HEK293T (cell line): ENCODE measurements at regions not wholly inside any gene's neighbourhood (a gene's known extent, or its start where the extent isn't known, plus 50 kb on each side); places are given as distances from the start of the nearest gene placed in this dataset.

Source experiments
- CTCF ChIA-PET: fragments of 350-600 bp; formaldehyde crosslinking; extraction: SDS; loops from one replicate; lab custom pipeline; 2021; ENCODE audit warnings: antibody characterized with exemption, inconsistent platforms; lab: Yijun Ruan, JAX
- POLR2A ChIA-PET: fragments of 350-600 bp; formaldehyde crosslinking; extraction: SDS; loops from one replicate; lab custom pipeline; 2020; ENCODE audit warnings: antibody characterized with exemption, inconsistent platforms; lab: Yijun Ruan, JAX
- DNase-seq: peaks from one replicate; pipeline ENCODE4 v3.0.0; 2012; ENCODE audit warnings: mixed read lengths; ENCODE audit errors: extremely low spot score
- ARNT ChIP-seq: fragments of 450-650 bp; IDR thresholded peaks from 2 replicates; pipeline ENCODE4 v1.6.1; 2017; ENCODE audit warnings: mild to moderate bottlenecking
- BHLHE40 ChIP-seq: fragments of 450-650 bp; IDR thresholded peaks from 2 replicates; pipeline ENCODE4 v1.6.1; 2016; ENCODE audit warnings: mild to moderate bottlenecking, moderate library complexity, borderline replicate concordance
- CTBP1 ChIP-seq: fragments of 450-650 bp; IDR thresholded peaks from 2 replicates; pipeline ENCODE4 v1.6.1; 2016; ENCODE audit warnings: borderline replicate concordance
- ELF4 ChIP-seq: fragments of 450-650 bp; IDR thresholded peaks from 2 replicates; pipeline ENCODE4 v1.6.1; 2017; ENCODE audit warnings: antibody characterized with exemption
- FOXA1 ChIP-seq: fragments of 450-650 bp; IDR thresholded peaks from 2 replicates; pipeline ENCODE4 v1.6.1; 2016; ENCODE audit warnings: mild to moderate bottlenecking
- FOXK2 ChIP-seq: fragments of 450-650 bp; IDR thresholded peaks from 2 replicates; pipeline ENCODE4 v1.6.1; 2016; ENCODE audit warnings: mild to moderate bottlenecking
- FOXM1 ChIP-seq: fragments of 450-650 bp; IDR thresholded peaks from 2 replicates; pipeline ENCODE4 v1.6.1; 2017; ENCODE audit warnings: mild to moderate bottlenecking, borderline replicate concordance
- HDGF ChIP-seq: fragments of 450-650 bp; IDR thresholded peaks from 2 replicates; pipeline ENCODE4 v1.6.1; 2017; ENCODE audit warnings: antibody characterized with exemption, borderline replicate concordance
- L3MBTL2 ChIP-seq: fragments of 450-650 bp; conservative IDR thresholded peaks from 2 replicates; pipeline ENCODE4 v1.6.1; 2016; ENCODE audit warnings: mild to moderate bottlenecking
- LEF1 ChIP-seq: fragments of 450-650 bp; IDR thresholded peaks from 2 replicates; pipeline ENCODE4 v1.6.1; 2017; ENCODE audit warnings: mild to moderate bottlenecking, borderline replicate concordance
- NFRKB ChIP-seq: fragments of 450-650 bp; IDR thresholded peaks from 2 replicates; pipeline ENCODE4 v1.6.1; 2016; ENCODE audit warnings: mild to moderate bottlenecking, moderate library complexity
- SP1 ChIP-seq: fragments of 450-650 bp; IDR thresholded peaks from 2 replicates; pipeline ENCODE4 v1.6.1; 2017
- SUZ12 ChIP-seq: fragments of 450-650 bp; IDR thresholded peaks from 2 replicates; pipeline ENCODE4 v1.6.1; 2016; ENCODE audit warnings: mild to moderate bottlenecking
- TARDBP ChIP-seq: fragments of 450-650 bp; IDR thresholded peaks from 2 replicates; pipeline ENCODE4 v1.6.1; 2016
- ZNF384 ChIP-seq: fragments of 450-650 bp; IDR thresholded peaks from 2 replicates; pipeline ENCODE4 v1.6.1; 2016
- TF ChIP-seq, protein P1 (sequence below): fragments of 450-650 bp; IDR thresholded peaks from 2 replicates; pipeline ENCODE4 v1.6.1; 2016

DNA sequence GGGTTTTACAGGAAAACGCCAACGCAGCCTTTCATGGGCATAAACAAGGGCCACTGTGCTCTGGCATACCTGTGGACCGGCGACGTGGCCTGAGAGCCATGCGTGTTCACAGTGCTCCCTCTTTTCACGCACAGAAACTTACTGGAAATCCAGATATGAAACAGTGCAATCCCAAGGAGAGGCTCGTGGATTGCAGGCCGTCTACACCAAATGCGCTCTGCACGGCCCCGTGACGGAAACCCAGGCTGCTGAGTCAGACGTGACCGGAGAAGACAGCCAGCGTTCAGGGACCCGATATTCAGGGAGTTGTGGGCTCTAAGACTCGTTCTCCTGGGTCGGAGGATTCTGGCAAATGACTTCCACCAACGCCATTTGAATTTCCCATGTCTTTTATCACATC, 129.2 kb downstream of the FOXL1 start:
- ChIA-PET POLR2A (no interaction called here), CTCF (no interaction called here)
- no peak for DNase-seq
- TF ChIP-seq, protein P1, sequence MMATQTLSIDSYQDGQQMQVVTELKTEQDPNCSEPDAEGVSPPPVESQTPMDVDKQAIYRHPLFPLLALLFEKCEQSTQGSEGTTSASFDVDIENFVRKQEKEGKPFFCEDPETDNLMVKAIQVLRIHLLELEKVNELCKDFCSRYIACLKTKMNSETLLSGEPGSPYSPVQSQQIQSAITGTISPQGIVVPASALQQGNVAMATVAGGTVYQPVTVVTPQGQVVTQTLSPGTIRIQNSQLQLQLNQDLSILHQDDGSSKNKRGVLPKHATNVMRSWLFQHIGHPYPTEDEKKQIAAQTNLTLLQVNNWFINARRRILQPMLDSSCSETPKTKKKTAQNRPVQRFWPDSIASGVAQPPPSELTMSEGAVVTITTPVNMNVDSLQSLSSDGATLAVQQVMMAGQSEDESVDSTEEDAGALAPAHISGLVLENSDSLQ = no peak
- TF ChIP-seq SP1 (no peak), BHLHE40 (no peak), ELF4 (no peak), ARNT (no peak), LEF1 (no peak), L3MBTL2 (no peak), SUZ12 (no peak), ZNF384 (no peak), TARDBP (no peak), FOXK2 (no peak), FOXM1 (no peak), NFRKB (no peak), HDGF (no peak), CTBP1 (no peak), FOXA1 (no peak)

DNA sequence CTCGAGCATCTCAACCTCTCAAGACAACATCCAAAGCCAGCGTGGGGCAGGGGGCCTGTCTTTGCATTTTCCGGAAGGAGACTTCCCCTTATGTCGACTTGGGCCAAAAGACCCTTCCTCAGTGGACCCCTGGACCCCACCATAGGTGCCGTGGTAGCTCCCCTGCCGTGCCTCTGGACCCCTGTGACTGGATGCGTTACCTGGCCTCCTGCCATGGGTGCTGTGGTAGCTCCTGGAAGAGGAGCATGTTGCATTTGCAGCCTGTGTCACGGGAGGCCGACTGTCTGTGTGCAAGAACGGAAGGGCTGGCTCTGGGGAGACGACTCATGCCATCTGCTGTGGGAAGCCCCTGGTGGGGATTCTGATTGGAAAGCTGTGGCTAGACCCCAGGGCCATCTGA, 130.1 kb downstream of the FOXL1 start:
- POLR2A ChIA-PET = no interaction called here
- TF ChIP-seq ARNT (no peak), SP1 (no peak), FOXA1 (no peak), FOXM1 (no peak), SUZ12 (no peak), ZNF384 (no peak), BHLHE40 (no peak), CTBP1 (no peak), LEF1 (no peak), FOXK2 (no peak), ELF4 (no peak), HDGF (no peak), NFRKB (no peak), TARDBP (no peak), L3MBTL2 (no peak)
- TF ChIP-seq, protein P1 = no peak
- CTCF ChIA-PET = no interaction called here
- no peak for DNase-seq

DNA sequence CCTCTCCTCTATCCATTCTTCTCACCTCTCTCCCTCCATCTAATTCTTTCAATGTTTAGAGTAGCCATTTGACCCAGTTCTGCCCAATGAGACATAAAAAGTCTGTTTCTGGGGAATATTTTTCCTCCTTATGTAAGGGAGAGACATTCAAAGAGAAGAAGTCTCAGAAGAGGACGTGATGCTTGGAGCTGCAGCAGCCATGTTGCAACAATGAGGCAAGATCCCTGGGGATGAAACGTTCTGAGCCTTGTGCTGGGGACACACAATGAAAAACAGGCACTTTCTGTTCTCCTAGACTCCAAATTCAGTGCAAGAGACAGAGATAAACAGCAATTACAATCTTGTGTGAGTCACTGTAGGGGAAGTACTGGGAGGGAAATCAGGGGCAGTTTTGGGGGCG, 130.8 kb downstream of the FOXL1 start:
- ChIA-PET POLR2A (no interaction called here), CTCF (no interaction called here)
- no peak for DNase-seq
- no peak for TF ChIP-seq SP1
- TF ChIP-seq, protein P1 = no peak
- no peak for TF ChIP-seq FOXM1
- TF ChIP-seq TARDBP = no peak
- TF ChIP-seq SUZ12 = no peak
- no peak for TF ChIP-seq FOXA1
- no peak for TF ChIP-seq CTBP1
- TF ChIP-seq BHLHE40 = no peak
- no peak for TF ChIP-seq LEF1
- no peak for TF ChIP-seq ELF4
- TF ChIP-seq L3MBTL2 = no peak
- no peak for TF ChIP-seq FOXK2
- TF ChIP-seq ZNF384 = no peak

DNA sequence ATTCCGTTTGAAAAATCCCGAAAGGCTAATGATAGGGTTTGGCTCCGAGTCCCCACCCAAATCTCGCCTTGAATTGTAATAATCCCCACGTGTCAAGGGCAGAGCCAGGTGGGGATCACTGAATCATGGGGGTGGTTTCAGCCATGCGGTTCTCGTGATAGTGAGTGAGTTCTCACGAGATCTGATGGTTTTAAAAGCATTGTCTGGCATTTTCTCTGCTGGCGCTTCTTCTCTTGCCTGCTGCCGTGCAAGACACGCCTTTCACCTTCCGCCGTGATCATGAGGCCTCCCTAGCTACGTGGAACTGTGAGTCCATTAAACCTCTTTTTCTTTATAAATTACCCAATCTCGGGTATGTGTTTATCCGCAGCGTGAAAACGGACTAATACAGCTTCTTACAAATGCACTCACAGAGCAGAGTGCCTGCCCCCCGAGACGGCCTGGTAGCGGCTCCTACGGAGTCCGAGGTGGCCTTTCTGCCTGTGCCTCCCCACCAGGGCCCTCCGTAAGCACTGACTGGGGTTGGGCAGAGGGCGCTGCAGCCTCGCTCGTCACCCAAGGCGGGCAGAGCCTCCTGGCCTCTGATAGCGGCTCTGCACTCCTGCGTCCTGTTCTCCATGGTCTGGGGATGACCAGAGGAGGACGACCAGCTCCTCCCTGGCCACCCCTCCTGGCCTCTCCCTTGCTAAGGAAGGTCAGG, 131.7 kb downstream of the FOXL1 start:
- TF ChIP-seq ARNT (no peak), HDGF (no peak), ZNF384 (no peak), LEF1 (no peak), L3MBTL2 (no peak), FOXM1 (no peak), FOXA1 (no peak), BHLHE40 (no peak), ELF4 (no peak), SP1 (no peak), CTBP1 (no peak), SUZ12 (no peak), TARDBP (no peak), FOXK2 (no peak), NFRKB (no peak)
- TF ChIP-seq, protein P1 = no peak
- ChIA-PET CTCF (no interaction called here), POLR2A (no interaction called here)
- no peak for DNase-seq

DNA sequence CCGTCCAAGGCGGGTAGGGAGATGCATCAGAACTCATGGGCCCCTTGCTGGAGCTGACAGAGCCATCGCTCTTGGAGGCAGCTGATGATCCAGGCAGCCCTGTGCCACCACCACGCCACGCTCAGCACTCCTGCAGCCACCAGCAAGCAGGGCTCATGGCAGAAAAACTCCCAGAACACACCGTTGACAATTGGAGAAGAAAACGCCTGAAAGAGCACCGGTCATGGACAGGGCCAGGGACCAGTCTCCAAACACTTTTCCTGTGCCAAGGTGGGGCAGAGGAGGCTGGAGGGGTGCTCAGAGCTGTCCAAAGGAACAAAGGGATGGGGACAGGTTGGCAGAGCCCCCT, 132.2 kb downstream of the FOXL1 start:
- TF ChIP-seq HDGF (no peak), LEF1 (no peak), ARNT (no peak), NFRKB (no peak), ZNF384 (no peak)
- CTCF ChIA-PET = no interaction called here
- POLR2A ChIA-PET = no interaction called here
- no peak for DNase-seq
